Gastrocnemius medialis (tissue), 4 donors: ENCODE measurements at regions not wholly inside any gene's neighbourhood (a gene's known extent, or its start where the extent isn't known, plus 50 kb on each side); places are given as distances from the start of the nearest gene placed in this dataset.

Experiments used
- ATAC-seq, 2 donors: fragments of 150-250 bp; one replicate each; pipeline ENCODE4 v1.9.1; 2016
- DNase-seq, 2 donors: peaks; one replicate each; pipeline ENCODE4 v3.0.0-alpha.2; 2019
- H3K27ac ChIP-seq, 4 donors: fragments of 200-600 bp; sonication (generic); 1 replicate in 1 of 4; 2 replicates in 3 of 4; pipeline ENCODE4 v1.5.1; 2016 to 2018; ENCODE audit warnings: mild to moderate bottlenecking in 2 of 4, moderate library complexity in 1 of 4
- H3K27me3 ChIP-seq, 3 donors: fragments of 200-600 bp; sonication (generic) in 2 of 3; 1 replicate in 1 of 3; 2 replicates in 2 of 3; pipeline versions ENCODE4 v1.5.1 to v1.6.0; 2016 to 2019; ENCODE audit warnings: mild to moderate bottlenecking in 1 of 3, moderate library complexity in 1 of 3
- H3K36me3 ChIP-seq, 2 donors: fragments of 200-600 bp; sonication (generic) in 1 of 2; one replicate each; pipeline ENCODE4 v1.5.1; 2017 to 2018
- H3K4me1 ChIP-seq, 2 donors: fragments of 200-600 bp; sonication (generic) in 1 of 2; one replicate each; pipeline ENCODE4 v1.5.1; 2016 to 2017; ENCODE audit warnings: mild to moderate bottlenecking in 2 of 2
- H3K4me3 ChIP-seq, 4 donors: fragments of 200-600 bp; sonication (generic) in 3 of 4; 1 replicate in 1 of 4; 2 replicates in 3 of 4; pipeline ENCODE4 v1.5.1; 2016 to 2019; ENCODE audit warnings: mild to moderate bottlenecking in 2 of 4
- H3K9me3 ChIP-seq, 3 donors: fragments of 200-600 bp; sonication (generic) in 2 of 3; 1 replicate in 1 of 3; 2 replicates in 2 of 3; pipeline ENCODE4 v1.5.1; 2016 to 2019
- POLR2A ChIP-seq, 2 donors: fragments of 450-650 bp; IDR thresholded peaks; one replicate each; pipeline ENCODE4 v1.6.1; 2017; ENCODE audit warnings: antibody characterized with exemption in 2 of 2, mild to moderate bottlenecking in 2 of 2, moderate library complexity in 2 of 2
- in situ Hi-C, 4 donors: fragments of 200-750 bp; cut with MboI; loops; one replicate each; pipeline versions ENCODE4 v1.15.0 to v1.8.0; 2017; ENCODE audit warnings: low sequenced_read_pairs in 4 of 4
- intact Hi-C: fragments of 100-400 bp; cut with DNase I; formaldehyde crosslinking; loops from one replicate; pipeline ENCODE4 v1.15.1; 2023; ENCODE audit warnings: low total_unique reads
- TF ChIP-seq, protein P1 (sequence below), 5 experiments: fragments of 450-650 bp in 3 of 5; fragments of 200-600 bp in 2 of 5; sonication (generic) in 2 of 5; IDR thresholded peaks in 4 of 5; conservative IDR thresholded peaks in 1 of 5; 1 replicate in 4 of 5; 2 replicates in 1 of 5; pipeline ENCODE4 v1.5.1; 2016 to 2019; ENCODE audit warnings: antibody characterized with exemption in 5 of 5, mild to moderate bottlenecking in 3 of 5, moderate library complexity in 3 of 5

DNA sequence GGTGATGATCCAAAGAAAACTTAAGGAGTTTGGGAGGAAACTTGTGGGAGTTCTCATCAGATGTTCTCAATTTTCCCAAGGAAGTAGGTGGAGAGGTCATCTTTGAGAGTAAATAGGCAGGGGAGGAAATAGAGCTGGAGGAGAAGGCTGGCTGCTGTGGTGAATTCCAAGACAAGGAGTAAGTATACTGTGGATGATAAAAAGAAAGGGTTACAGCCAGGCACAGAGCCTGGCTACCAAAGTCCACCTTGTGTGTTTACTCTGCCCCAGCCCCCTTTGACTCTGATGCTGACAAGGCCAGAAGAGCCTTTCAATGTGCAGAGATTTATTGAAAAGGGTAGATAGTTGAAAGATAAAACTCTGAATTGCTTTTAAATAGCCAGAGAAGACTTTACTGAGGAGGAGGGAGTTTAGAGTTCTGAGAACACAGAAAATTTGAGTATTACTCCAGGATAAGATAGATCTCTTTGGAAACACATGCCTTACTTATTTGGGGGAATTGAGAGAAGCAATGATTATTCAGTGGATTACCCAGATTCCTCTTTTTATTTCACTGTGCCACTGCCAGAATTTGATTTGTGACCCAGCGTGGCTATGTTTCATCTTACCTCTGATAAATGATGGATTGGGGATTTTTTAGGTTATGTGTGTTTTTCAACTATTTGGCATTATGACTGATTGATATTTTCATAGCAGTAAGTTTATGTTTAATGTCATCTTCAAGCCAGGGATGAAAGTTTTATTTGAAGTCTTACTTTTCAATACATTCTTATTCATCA, 182.6 kb upstream of the JAG1 start:
- in situ Hi-C loops (no loop called here), intact Hi-C loops (no loop called here)
- Histone ChIP-seq H3K27ac (no peak overlapping the region), H3K36me3 (no peaks in the 10 kb centered on the region), H3K9me3 (peaks cover 0 to 3% (median 0%) of the 10 kb centered on the region in 3 donors), H3K4me1 (no peaks in the 10 kb centered on the region), H3K27me3 (no peaks in the 10 kb centered on the region), H3K4me3 (no peak overlapping the region)
- ATAC-seq (no peak), DNase-seq (no peak)
- no peak for TF ChIP-seq POLR2A (IDR thresholded peaks at IDR 0.05)
- TF ChIP-seq, protein P1, sequence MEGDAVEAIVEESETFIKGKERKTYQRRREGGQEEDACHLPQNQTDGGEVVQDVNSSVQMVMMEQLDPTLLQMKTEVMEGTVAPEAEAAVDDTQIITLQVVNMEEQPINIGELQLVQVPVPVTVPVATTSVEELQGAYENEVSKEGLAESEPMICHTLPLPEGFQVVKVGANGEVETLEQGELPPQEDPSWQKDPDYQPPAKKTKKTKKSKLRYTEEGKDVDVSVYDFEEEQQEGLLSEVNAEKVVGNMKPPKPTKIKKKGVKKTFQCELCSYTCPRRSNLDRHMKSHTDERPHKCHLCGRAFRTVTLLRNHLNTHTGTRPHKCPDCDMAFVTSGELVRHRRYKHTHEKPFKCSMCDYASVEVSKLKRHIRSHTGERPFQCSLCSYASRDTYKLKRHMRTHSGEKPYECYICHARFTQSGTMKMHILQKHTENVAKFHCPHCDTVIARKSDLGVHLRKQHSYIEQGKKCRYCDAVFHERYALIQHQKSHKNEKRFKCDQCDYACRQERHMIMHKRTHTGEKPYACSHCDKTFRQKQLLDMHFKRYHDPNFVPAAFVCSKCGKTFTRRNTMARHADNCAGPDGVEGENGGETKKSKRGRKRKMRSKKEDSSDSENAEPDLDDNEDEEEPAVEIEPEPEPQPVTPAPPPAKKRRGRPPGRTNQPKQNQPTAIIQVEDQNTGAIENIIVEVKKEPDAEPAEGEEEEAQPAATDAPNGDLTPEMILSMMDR (IDR thresholded peaks at IDR 0.05 in 4 of 5, conservative IDR thresholded peaks at IDR 0.05 in 1 of 5), result no peak

DNA sequence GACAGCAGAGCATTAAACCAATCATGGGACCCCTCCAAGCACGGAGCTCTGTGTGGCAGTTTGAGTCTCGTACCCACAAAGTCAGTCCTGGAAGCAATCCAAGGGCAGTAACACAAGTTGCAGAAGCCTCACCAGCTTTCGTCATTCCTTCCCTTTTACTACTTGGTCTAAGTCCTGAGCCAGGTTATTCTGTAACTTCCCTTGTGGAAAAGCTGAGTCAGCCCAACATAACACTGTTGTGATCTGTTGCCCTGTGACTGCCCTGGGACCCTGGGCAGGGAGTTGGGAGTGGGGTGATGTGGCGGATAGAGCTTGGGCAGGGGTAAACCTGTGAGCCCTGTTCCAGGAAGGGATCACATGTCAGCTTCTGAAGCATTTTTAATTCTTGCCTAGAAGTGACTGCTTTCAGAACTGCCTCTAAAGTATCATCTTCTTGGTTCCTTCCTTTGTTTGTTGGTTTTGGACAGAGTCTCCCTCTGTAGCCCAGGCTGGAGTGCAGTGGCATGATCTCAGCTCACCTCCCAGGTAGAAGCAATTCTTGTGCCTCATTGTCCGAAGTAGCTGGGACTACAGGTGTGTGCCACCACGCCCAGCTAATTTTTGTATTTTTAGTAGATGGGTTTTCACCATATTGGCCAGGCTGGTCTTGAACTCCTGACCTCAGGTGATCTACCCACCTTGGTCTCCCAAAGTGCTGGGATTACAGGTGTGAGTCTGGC, 183.7 kb upstream of the JAG1 start:
- intact Hi-C loops, result no loop called here
- H3K9me3 ChIP-seq, result peaks cover 0 to 3% (median 0%) of the 10 kb centered on the region in 3 donors
- H3K27ac ChIP-seq, result no peak overlapping the region
- in situ Hi-C loops, result no loop called here
- DNase-seq, result no peak
- H3K27me3 ChIP-seq, result no peaks in the 10 kb centered on the region
- TF ChIP-seq, protein P1 (IDR thresholded peaks at IDR 0.05 in 4 of 5, conservative IDR thresholded peaks at IDR 0.05 in 1 of 5), result no peak
- no peaks in the 10 kb centered on the region for H3K36me3 ChIP-seq
- H3K4me1 ChIP-seq, result no peaks in the 10 kb centered on the region
- no peak overlapping the region for H3K4me3 ChIP-seq
- no peak for ATAC-seq

DNA sequence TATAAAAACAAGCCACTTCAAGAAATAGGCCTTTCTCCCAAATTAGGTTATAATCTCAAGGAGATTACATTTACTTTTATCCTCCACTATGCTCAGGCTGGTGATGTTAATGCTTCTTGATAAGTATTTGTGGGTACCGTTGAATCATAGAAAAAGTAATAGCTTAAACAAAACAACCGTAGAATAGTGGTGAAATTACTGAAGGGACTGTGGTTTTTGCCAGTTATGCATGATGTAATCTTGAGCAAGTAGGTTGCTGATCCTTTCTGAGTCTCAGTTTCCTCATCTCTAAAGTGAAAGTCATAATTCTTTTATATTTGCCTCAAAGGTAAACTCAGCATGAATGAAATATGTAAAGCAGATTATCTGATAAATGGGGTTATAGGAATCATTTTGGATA, 187.3 kb upstream of the JAG1 start:
- Histone ChIP-seq H3K27me3 (no peaks in the 10 kb centered on the region), H3K4me3 (no peak overlapping the region), H3K27ac (no peak overlapping the region), H3K36me3 (no peaks in the 10 kb centered on the region), H3K9me3 (no peaks in the 10 kb centered on the region), H3K4me1 (peaks cover 8 to 11% of the 10 kb centered on the region in 2 donors)
- no peak for ATAC-seq
- TF ChIP-seq POLR2A (IDR thresholded peaks at IDR 0.05), result no peak
- TF ChIP-seq, protein P1 (IDR thresholded peaks at IDR 0.05 in 4 of 5, conservative IDR thresholded peaks at IDR 0.05 in 1 of 5), result no peak
- in situ Hi-C loops, result loop anchor here in 1 of 4 donors (10.0 kb wide), 1 partner anchor 64 kb away; no protein-coding TSS in a partner anchor
- DNase-seq, result no peak
- intact Hi-C loops, result no loop called here

DNA sequence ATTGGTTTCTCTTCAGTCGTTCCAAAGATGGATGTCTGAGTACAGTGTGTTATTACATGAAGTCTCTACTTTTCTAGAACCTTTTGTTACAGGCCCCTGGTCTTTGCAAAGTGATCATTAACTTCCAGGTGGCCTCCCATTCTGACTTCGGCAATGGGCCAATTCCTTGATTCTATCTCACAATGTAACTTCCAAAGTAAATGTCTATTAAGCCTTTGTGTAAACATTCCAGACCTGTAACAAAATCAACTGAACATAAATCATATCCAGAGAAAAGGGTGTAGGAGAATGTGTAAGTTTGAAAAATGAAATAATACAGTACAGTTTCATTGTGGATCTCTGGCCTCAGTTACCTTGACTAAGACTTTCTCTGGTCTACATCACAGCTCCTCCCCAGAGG, 187.8 kb upstream of the JAG1 start:
- peaks cover 8 to 11% of the 10 kb centered on the region in 2 donors for H3K4me1 ChIP-seq
- no peak for TF ChIP-seq POLR2A (IDR thresholded peaks at IDR 0.05)
- TF ChIP-seq, protein P1 (IDR thresholded peaks at IDR 0.05 in 4 of 5, conservative IDR thresholded peaks at IDR 0.05 in 1 of 5), result no peak
- intact Hi-C loops (no loop called here), in situ Hi-C loops (loop anchor here in 1 of 4 donors (10.0 kb wide), 1 partner anchor 63 kb away; no protein-coding TSS in a partner anchor)
- no peaks in the 10 kb centered on the region for H3K36me3 ChIP-seq
- H3K27me3 ChIP-seq, result no peaks in the 10 kb centered on the region
- DNase-seq, result no peak
- H3K27ac ChIP-seq, result no peak overlapping the region
- ATAC-seq, result no peak
- no peak overlapping the region for H3K4me3 ChIP-seq
- no peaks in the 10 kb centered on the region for H3K9me3 ChIP-seq
